Esophagus squamous epithelium (tissue), 4 donors: ENCODE measurements at regions not wholly inside any gene's neighbourhood (a gene's known extent, or its start where the extent isn't known, plus 50 kb on each side); places are given as distances from the start of the nearest gene placed in this dataset.

ENCODE experiments used
- CTCF ChIP-seq, 6 experiments: fragments of 450-650 bp in 4 of 6; fragments of 200-600 bp in 2 of 6; sonication (generic) in 2 of 6; IDR thresholded peaks; one replicate each; pipeline ENCODE4 v1.5.1; 2016 to 2019; ENCODE audit warnings: antibody characterized with exemption in 6 of 6, mild to moderate bottlenecking in 4 of 6, moderate library complexity in 4 of 6
- POLR2A ChIP-seq, 4 donors: fragments of 450-650 bp; IDR thresholded peaks; one replicate each; pipeline ENCODE4 v1.6.1; 2017; ENCODE audit warnings: antibody characterized with exemption in 4 of 4, mild to moderate bottlenecking in 4 of 4, moderate library complexity in 3 of 4

DNA sequence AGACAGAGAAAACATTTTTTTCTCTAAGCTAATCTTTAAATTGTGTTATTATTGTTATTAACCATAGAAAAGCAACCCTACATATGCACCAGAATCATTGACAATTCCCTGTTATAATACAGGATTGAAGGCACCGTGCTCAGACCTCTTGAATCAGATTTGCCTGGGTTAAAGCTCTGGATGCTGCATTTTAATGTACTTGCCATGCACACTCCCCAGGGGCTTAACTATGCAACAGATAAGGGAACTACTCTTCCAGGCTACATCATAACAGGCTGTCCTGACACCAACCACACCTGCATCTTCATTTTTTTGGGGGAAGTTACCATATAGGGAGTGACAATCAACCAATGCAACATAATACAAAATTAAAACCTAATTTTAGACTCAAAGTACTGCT, 1187.6 kb upstream of the CDH8 start:
- TF ChIP-seq POLR2A (IDR thresholded peaks at IDR 0.05), result no peak
- TF ChIP-seq CTCF (IDR thresholded peaks at IDR 0.05), result no peak
